ENCODE measurements at regions not wholly inside any gene's neighbourhood (a gene's known extent, or its start where the extent isn't known, plus 50 kb on each side); places are given as distances from the start of the nearest gene placed in this dataset.

DNA sequence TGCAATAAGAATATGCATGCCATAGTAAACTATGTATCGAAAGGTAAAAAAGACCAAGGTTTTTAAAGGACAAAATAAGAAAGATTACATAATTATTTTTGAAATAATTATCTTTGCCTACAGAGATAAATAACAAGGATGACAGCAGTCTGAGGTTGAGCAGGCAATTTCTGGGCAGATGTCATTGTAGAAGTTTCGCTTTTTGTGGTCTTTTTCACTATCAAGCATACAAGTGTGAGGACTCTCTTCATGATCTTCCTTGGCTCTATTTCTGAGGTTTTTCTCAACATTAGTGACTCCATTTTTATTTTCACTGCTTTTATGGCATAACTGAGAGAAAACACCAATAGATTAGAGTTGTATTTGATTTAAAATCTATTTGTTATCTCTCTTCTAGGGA lies 1337.9 kb upstream of the EPHA6 start:
- Histone ChIP-seq H3K4me1 (no peaks in the 10 kb centered on the region), H3K27me3 (no peaks in the 10 kb centered on the region), H3K36me3 (no peaks in the 10 kb centered on the region), H3K9me3 (no peaks in the 10 kb centered on the region), H3K4me3 (no peak overlapping the region), H3K27ac (no peak overlapping the region)
- WGBS, 2 donors, result 33 to 73% methylated on average over 2 of the region's 2 CpGs
- intact Hi-C loops (cut with DNase I), result no loop called here
- TF ChIP-seq, protein P1, sequence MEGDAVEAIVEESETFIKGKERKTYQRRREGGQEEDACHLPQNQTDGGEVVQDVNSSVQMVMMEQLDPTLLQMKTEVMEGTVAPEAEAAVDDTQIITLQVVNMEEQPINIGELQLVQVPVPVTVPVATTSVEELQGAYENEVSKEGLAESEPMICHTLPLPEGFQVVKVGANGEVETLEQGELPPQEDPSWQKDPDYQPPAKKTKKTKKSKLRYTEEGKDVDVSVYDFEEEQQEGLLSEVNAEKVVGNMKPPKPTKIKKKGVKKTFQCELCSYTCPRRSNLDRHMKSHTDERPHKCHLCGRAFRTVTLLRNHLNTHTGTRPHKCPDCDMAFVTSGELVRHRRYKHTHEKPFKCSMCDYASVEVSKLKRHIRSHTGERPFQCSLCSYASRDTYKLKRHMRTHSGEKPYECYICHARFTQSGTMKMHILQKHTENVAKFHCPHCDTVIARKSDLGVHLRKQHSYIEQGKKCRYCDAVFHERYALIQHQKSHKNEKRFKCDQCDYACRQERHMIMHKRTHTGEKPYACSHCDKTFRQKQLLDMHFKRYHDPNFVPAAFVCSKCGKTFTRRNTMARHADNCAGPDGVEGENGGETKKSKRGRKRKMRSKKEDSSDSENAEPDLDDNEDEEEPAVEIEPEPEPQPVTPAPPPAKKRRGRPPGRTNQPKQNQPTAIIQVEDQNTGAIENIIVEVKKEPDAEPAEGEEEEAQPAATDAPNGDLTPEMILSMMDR (IDR thresholded peaks at IDR 0.05), result no peak
- TF ChIP-seq POLR2A (IDR thresholded peaks at IDR 0.05), result no peak
- DNase-seq, result no peak

- H3K36me3 ChIP-seq, result no peaks in the 10 kb centered on the region
- no peak overlapping the region for H3K27ac ChIP-seq
- H3K9me3 ChIP-seq, result no peaks in the 10 kb centered on the region
- no peak for DNase-seq
- no peak overlapping the region for H3K4me3 ChIP-seq
- no peaks in the 10 kb centered on the region for H3K27me3 ChIP-seq
- H3K4me1 ChIP-seq, result no peaks in the 10 kb centered on the region
- intact Hi-C loops (cut with DNase I), result no loop called here
- no peak for TF ChIP-seq POLR2A (IDR thresholded peaks at IDR 0.05)
- TF ChIP-seq, protein P1 (IDR thresholded peaks at IDR 0.05), result no peak
- WGBS, 2 donors, result 28 to 47% methylated on average over 1 of the region's 1 CpG
Observed at GRCh38 chr3:95506174-95506573, 1308.2 kb upstream of the EPHA6 start.

- Histone ChIP-seq H3K27me3 (no peaks in the 10 kb centered on the region), H3K4me1 (no peaks in the 10 kb centered on the region), H3K27ac (no peak overlapping the region), H3K9me3 (no peaks in the 10 kb centered on the region), H3K36me3 (no peaks in the 10 kb centered on the region), H3K4me3 (no peak overlapping the region)
- intact Hi-C loops (cut with DNase I), result no loop called here
- 63 to 75% methylated on average over 2 of the region's 2 CpGs for WGBS, 2 donors
- no peak for DNase-seq
- TF ChIP-seq, protein P1 (IDR thresholded peaks at IDR 0.05), result no peak
- TF ChIP-seq POLR2A (IDR thresholded peaks at IDR 0.05), result no peak
Observed at GRCh38 chr3:95508124-95508523, 1306.3 kb upstream of the EPHA6 start.

DNA sequence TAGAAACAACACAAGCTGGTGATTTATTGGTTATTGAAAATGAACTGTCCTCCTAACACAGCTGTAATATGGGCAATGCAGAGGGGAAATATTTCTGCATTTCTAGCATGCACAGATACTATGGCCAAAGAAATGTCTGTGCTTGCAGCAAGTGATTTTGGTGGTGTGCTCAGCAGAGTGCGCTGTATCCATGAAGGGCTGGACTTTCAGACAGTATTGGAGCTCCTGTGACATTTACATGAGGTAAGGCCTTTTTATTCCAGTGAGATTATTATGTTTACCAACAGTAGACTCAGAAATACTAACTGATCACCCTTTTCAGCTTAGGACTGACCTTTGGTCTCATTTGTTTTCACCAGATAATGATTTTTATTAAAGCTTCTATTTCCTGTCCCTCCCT lies 1302.6 kb upstream of the EPHA6 start:
- H3K27me3 ChIP-seq, result no peaks in the 10 kb centered on the region
- no peak for DNase-seq
- intact Hi-C loops (cut with DNase I), result no loop called here
- no peaks in the 10 kb centered on the region for H3K9me3 ChIP-seq
- TF ChIP-seq, protein P1 (IDR thresholded peaks at IDR 0.05), result no peak
- TF ChIP-seq POLR2A (IDR thresholded peaks at IDR 0.05), result no peak
- H3K36me3 ChIP-seq, result no peaks in the 10 kb centered on the region
- H3K4me1 ChIP-seq, result no peaks in the 10 kb centered on the region
- WGBS, 2 donors, result 83 to 88% methylated on average over 1 of the region's 1 CpG
- H3K4me3 ChIP-seq, result no peak overlapping the region
- H3K27ac ChIP-seq, result no peak overlapping the region

DNA sequence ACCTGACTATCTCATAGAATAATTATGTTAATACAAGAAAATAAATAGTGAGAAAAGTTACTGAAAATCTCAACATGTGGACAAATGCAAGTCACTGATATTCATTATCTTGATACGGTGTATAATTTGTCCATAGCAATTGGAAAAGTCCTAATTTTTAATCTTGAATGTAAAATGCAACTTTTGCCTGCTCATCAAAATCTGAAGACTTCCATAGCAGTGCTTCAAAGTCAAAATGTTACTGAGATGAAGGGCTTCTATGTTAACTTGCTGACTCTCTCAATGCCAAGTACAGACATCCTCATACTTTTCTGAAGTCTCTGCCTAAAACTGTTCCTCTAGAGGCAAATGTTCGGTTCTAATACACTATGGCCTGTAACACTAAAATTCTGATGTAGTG lies 1300.1 kb upstream of the EPHA6 start:
- DNase-seq, result no peak
- H3K36me3 ChIP-seq, result no peaks in the 10 kb centered on the region
- TF ChIP-seq, protein P1 (IDR thresholded peaks at IDR 0.05), result no peak
- no peak for TF ChIP-seq POLR2A (IDR thresholded peaks at IDR 0.05)
- intact Hi-C loops (cut with DNase I), result no loop called here
- H3K9me3 ChIP-seq, result no peaks in the 10 kb centered on the region
- no peak overlapping the region for H3K27ac ChIP-seq
- WGBS, 2 donors, result 69 to 86% methylated on average over 2 of the region's 2 CpGs
- H3K4me3 ChIP-seq, result no peak overlapping the region
- H3K27me3 ChIP-seq, result no peaks in the 10 kb centered on the region
- H3K4me1 ChIP-seq, result no peaks in the 10 kb centered on the region
